ENCODE measurements at regions not wholly inside any gene's neighbourhood (a gene's known extent, or its start where the extent isn't known, plus 50 kb on each side); places are given as distances from the start of the nearest gene placed in this dataset.

DNA sequence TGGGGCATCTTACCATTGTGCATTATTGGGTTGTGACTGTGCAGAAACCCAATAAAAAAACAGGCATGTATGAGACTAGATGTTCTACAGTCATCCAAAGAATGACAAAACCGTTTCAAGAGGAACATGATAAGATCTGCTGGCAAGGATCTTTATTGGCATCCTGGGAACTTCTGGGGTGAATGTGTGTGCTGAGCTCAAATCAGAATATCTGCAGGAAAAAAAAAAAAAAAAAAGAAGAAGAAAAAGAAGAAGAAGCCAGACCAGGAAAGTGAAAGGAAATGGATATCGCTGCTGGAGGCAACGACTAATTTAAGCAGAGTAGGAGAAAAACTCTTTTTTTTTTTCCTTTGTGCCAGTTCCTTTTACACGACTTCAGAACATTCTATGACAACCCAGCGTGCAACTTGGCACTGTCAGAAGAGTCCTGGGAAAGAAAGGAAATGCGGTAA, 484.2 kb upstream of the BOD1L1 start:
- TF ChIP-seq SIN3A (IDR thresholded peaks at IDR 0.05; ENCODE audit: borderline replicate concordance, low read depth, low read length) (no peak), CTCF (IDR thresholded peaks at IDR 0.05) (no peak), EZH2phosphoT487 (IDR thresholded peaks at IDR 0.05; ENCODE audit: borderline replicate concordance, low read depth) (no peak), EP300 (IDR thresholded peaks at IDR 0.05; ENCODE audit: borderline replicate concordance in 1 of 2, low read depth in 1 of 2, low read length in 1 of 2) (peak in 1 of 2 experiments; percentile 98; a peak in 2 of 4 replicates)
- TF ChIP-seq, protein P1, sequence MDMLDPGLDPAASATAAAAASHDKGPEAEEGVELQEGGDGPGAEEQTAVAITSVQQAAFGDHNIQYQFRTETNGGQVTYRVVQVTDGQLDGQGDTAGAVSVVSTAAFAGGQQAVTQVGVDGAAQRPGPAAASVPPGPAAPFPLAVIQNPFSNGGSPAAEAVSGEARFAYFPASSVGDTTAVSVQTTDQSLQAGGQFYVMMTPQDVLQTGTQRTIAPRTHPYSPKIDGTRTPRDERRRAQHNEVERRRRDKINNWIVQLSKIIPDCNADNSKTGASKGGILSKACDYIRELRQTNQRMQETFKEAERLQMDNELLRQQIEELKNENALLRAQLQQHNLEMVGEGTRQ (IDR thresholded peaks at IDR 0.05; ENCODE audit: borderline replicate concordance, low read depth, low read length): no peak
- TF ChIP-seq, protein P2, sequence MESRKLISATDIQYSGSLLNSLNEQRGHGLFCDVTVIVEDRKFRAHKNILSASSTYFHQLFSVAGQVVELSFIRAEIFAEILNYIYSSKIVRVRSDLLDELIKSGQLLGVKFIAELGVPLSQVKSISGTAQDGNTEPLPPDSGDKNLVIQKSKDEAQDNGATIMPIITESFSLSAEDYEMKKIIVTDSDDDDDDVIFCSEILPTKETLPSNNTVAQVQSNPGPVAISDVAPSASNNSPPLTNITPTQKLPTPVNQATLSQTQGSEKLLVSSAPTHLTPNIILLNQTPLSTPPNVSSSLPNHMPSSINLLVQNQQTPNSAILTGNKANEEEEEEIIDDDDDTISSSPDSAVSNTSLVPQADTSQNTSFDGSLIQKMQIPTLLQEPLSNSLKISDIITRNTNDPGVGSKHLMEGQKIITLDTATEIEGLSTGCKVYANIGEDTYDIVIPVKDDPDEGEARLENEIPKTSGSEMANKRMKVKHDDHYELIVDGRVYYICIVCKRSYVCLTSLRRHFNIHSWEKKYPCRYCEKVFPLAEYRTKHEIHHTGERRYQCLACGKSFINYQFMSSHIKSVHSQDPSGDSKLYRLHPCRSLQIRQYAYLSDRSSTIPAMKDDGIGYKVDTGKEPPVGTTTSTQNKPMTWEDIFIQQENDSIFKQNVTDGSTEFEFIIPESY (IDR thresholded peaks at IDR 0.05; ENCODE audit: borderline replicate concordance, low read depth): peak; percentile 75; the same call in 1 of the 2 replicates

Data from SK-N-SH (cell line).